ENCODE measurements at regions not wholly inside any gene's neighbourhood (a gene's known extent, or its start where the extent isn't known, plus 50 kb on each side); places are given as distances from the start of the nearest gene placed in this dataset.

GRCh38 chr1:103218369-103218768 lies 110.0 kb upstream of the COL11A1 start:
- no peaks in the 10 kb centered on the region for H3K79me2 ChIP-seq (ENCODE audit: control insufficient read depth, low read length)
- no peaks in the 10 kb centered on the region for H3K9me3 ChIP-seq (ENCODE audit: control insufficient read depth, insufficient read depth, low read length)
- H3K27me3 ChIP-seq (ENCODE audit: control insufficient read depth, low read length), result no peaks in the 10 kb centered on the region
- no peak for TF ChIP-seq EZH2phosphoT487 (IDR thresholded peaks at IDR 0.05; ENCODE audit: borderline replicate concordance, low read length)
- TF ChIP-seq CTCF (IDR thresholded peaks at IDR 0.05; ENCODE audit: low read depth, low read length, poor library complexity, severe bottlenecking), result no peak
- H3K4me3 ChIP-seq (ENCODE audit: low read length), result no peak overlapping the region
- H3K27ac ChIP-seq (ENCODE audit: low read depth, low read length), result no peak overlapping the region
- no peaks in the 10 kb centered on the region for H3K36me3 ChIP-seq (ENCODE audit: control insufficient read depth, low read length)
- H4K20me1 ChIP-seq (ENCODE audit: control insufficient read depth, insufficient read depth, low read depth, low read length), result no peaks in the 10 kb centered on the region
- H3K4me2 ChIP-seq (ENCODE audit: low read length), result no peak overlapping the region
- H3K4me1 ChIP-seq (ENCODE audit: control insufficient read depth, low read length), result no peaks in the 10 kb centered on the region
- H3F3A ChIP-seq (ENCODE audit: control insufficient read depth, insufficient read depth), result no peaks in the 10 kb centered on the region
- H3K9me2 ChIP-seq (replicated peaks; ENCODE audit: control insufficient read depth, low read length), result no peaks in the 10 kb centered on the region

- H3K36me3 ChIP-seq (ENCODE audit: control insufficient read depth, low read length), result no peaks in the 10 kb centered on the region
- no peak overlapping the region for H3K4me3 ChIP-seq (ENCODE audit: low read length)
These were observed 102.8 kb upstream of the COL11A1 start for GRCh38 chr1:103211073-103211472.

GRCh38 chr1:103208844-103209243 lies 100.5 kb upstream of the COL11A1 start:
- H3K9me3 ChIP-seq (ENCODE audit: control insufficient read depth, insufficient read depth, low read length), result no peaks in the 10 kb centered on the region
- no peak overlapping the region for H3K27ac ChIP-seq (ENCODE audit: low read depth, low read length)
- H3K4me1 ChIP-seq (ENCODE audit: control insufficient read depth, low read length), result no peaks in the 10 kb centered on the region
- no peaks in the 10 kb centered on the region for H3F3A ChIP-seq (ENCODE audit: control insufficient read depth, insufficient read depth)
- no peak overlapping the region for H3K4me3 ChIP-seq (ENCODE audit: low read length)
- H3K36me3 ChIP-seq (ENCODE audit: control insufficient read depth, low read length), result no peaks in the 10 kb centered on the region
- TF ChIP-seq CTCF (IDR thresholded peaks at IDR 0.05; ENCODE audit: low read depth, low read length, poor library complexity, severe bottlenecking), result no peak
- TF ChIP-seq EZH2phosphoT487 (IDR thresholded peaks at IDR 0.05; ENCODE audit: borderline replicate concordance, low read length), result no peak
- H4K20me1 ChIP-seq (ENCODE audit: control insufficient read depth, insufficient read depth, low read depth, low read length), result no peaks in the 10 kb centered on the region
- no peaks in the 10 kb centered on the region for H3K79me2 ChIP-seq (ENCODE audit: control insufficient read depth, low read length)
- no peaks in the 10 kb centered on the region for H3K9me2 ChIP-seq (replicated peaks; ENCODE audit: control insufficient read depth, low read length)
- H3K4me2 ChIP-seq (ENCODE audit: low read length), result no peak overlapping the region
- H3K27me3 ChIP-seq (ENCODE audit: control insufficient read depth, low read length), result no peaks in the 10 kb centered on the region

More at GRCh38 chr1:103211073-103211472, 102.8 kb upstream of the COL11A1 start:
- Histone ChIP-seq H3K9me3 (ENCODE audit: control insufficient read depth, insufficient read depth, low read length) (no peaks in the 10 kb centered on the region), H3K27me3 (ENCODE audit: control insufficient read depth, low read length) (no peaks in the 10 kb centered on the region), H3F3A (ENCODE audit: control insufficient read depth, insufficient read depth) (no peaks in the 10 kb centered on the region), H4K20me1 (ENCODE audit: control insufficient read depth, insufficient read depth, low read depth, low read length) (no peaks in the 10 kb centered on the region), H3K4me1 (ENCODE audit: control insufficient read depth, low read length) (no peaks in the 10 kb centered on the region), H3K79me2 (ENCODE audit: control insufficient read depth, low read length) (no peaks in the 10 kb centered on the region), H3K9me2 (replicated peaks; ENCODE audit: control insufficient read depth, low read length) (no peaks in the 10 kb centered on the region), H3K4me2 (ENCODE audit: low read length) (no peak overlapping the region), H3K27ac (ENCODE audit: low read depth, low read length) (no peak overlapping the region)
- no peak for TF ChIP-seq EZH2phosphoT487 (IDR thresholded peaks at IDR 0.05; ENCODE audit: borderline replicate concordance, low read length)
- TF ChIP-seq CTCF (IDR thresholded peaks at IDR 0.05; ENCODE audit: low read depth, low read length, poor library complexity, severe bottlenecking), result no peak

- no peaks in the 10 kb centered on the region for H4K20me1 ChIP-seq (ENCODE audit: control insufficient read depth, insufficient read depth, low read depth, low read length)
- H3K4me1 ChIP-seq (ENCODE audit: control insufficient read depth, low read length), result no peaks in the 10 kb centered on the region
- no peak for TF ChIP-seq CTCF (IDR thresholded peaks at IDR 0.05; ENCODE audit: low read depth, low read length, poor library complexity, severe bottlenecking)
- no peak for TF ChIP-seq EZH2phosphoT487 (IDR thresholded peaks at IDR 0.05; ENCODE audit: borderline replicate concordance, low read length)
- no peak overlapping the region for H3K27ac ChIP-seq (ENCODE audit: low read depth, low read length)
- no peak overlapping the region for H3K4me3 ChIP-seq (ENCODE audit: low read length)
- no peak overlapping the region for H3K4me2 ChIP-seq (ENCODE audit: low read length)
- no peaks in the 10 kb centered on the region for H3K9me2 ChIP-seq (replicated peaks; ENCODE audit: control insufficient read depth, low read length)
- H3K27me3 ChIP-seq (ENCODE audit: control insufficient read depth, low read length), result no peaks in the 10 kb centered on the region
- no peaks in the 10 kb centered on the region for H3K9me3 ChIP-seq (ENCODE audit: control insufficient read depth, insufficient read depth, low read length)
- no peaks in the 10 kb centered on the region for H3K79me2 ChIP-seq (ENCODE audit: control insufficient read depth, low read length)
- H3K36me3 ChIP-seq (ENCODE audit: control insufficient read depth, low read length), result no peaks in the 10 kb centered on the region
- no peaks in the 10 kb centered on the region for H3F3A ChIP-seq (ENCODE audit: control insufficient read depth, insufficient read depth)
These were observed 90.7 kb upstream of the COL11A1 start for GRCh38 chr1:103199001-103199400.
